ENCODE measurements at regions not wholly inside any gene's neighbourhood (a gene's known extent, or its start where the extent isn't known, plus 50 kb on each side); places are given as distances from the start of the nearest gene placed in this dataset.

- Histone ChIP-seq H3K27me3 (ENCODE audit: control insufficient read depth, insufficient read depth, low read length) (no peaks in the 10 kb centered on the region), H3K36me3 (ENCODE audit: control insufficient read depth, insufficient read depth, low read length) (no peaks in the 10 kb centered on the region), H3K4me3 (ENCODE audit: low read depth, low read length) (no peak overlapping the region)
- no peak for TF ChIP-seq CTCF (IDR thresholded peaks at IDR 0.05; ENCODE audit: insufficient read depth, low read length, poor library complexity, severe bottlenecking)
- no peak for DNase-seq (ENCODE audit: low read depth)
Measured at GRCh38 chr5:157914151-157914788, 55.3 kb upstream of the CLINT1 start.

GRCh38 chr5:157913575-157913974 is 54.6 kb upstream of the CLINT1 start:
- Histone ChIP-seq H3K36me3 (ENCODE audit: control insufficient read depth, insufficient read depth, low read length) (no peaks in the 10 kb centered on the region), H3K27me3 (ENCODE audit: control insufficient read depth, insufficient read depth, low read length) (no peaks in the 10 kb centered on the region), H3K4me3 (ENCODE audit: low read depth, low read length) (no peak overlapping the region)
- DNase-seq (ENCODE audit: low read depth), result no peak
- no peak for TF ChIP-seq CTCF (IDR thresholded peaks at IDR 0.05; ENCODE audit: insufficient read depth, low read length, poor library complexity, severe bottlenecking)

GRCh38 chr5:157912621-157913325 is 53.8 kb upstream of the CLINT1 start:
- Histone ChIP-seq H3K4me3 (ENCODE audit: low read depth, low read length) (no peak overlapping the region), H3K27me3 (ENCODE audit: control insufficient read depth, insufficient read depth, low read length) (no peaks in the 10 kb centered on the region), H3K36me3 (ENCODE audit: control insufficient read depth, insufficient read depth, low read length) (no peaks in the 10 kb centered on the region)
- no peak for DNase-seq (ENCODE audit: low read depth)
- TF ChIP-seq CTCF (IDR thresholded peaks at IDR 0.05; ENCODE audit: insufficient read depth, low read length, poor library complexity, severe bottlenecking), result no peak

- TF ChIP-seq CTCF (IDR thresholded peaks at IDR 0.05; ENCODE audit: insufficient read depth, low read length, poor library complexity, severe bottlenecking), result no peak
- Histone ChIP-seq H3K4me3 (ENCODE audit: low read depth, low read length) (no peak overlapping the region), H3K27me3 (ENCODE audit: control insufficient read depth, insufficient read depth, low read length) (no peaks in the 10 kb centered on the region), H3K36me3 (ENCODE audit: control insufficient read depth, insufficient read depth, low read length) (no peaks in the 10 kb centered on the region)
- DNase-seq (ENCODE audit: low read depth), result no peak
Measured at GRCh38 chr5:157911568-157911967, 52.6 kb upstream of the CLINT1 start.
